Astrocyte of the cerebellum (primary cell): ENCODE measurements at regions not wholly inside any gene's neighbourhood (a gene's known extent, or its start where the extent isn't known, plus 50 kb on each side); places are given as distances from the start of the nearest gene placed in this dataset.

Experiments
- DNase-seq: peaks from one replicate; pipeline ENCODE4 v3.0.0-alpha.2; 2011; ENCODE audit warnings: low read depth
- H3K4me3 ChIP-seq: 2 replicates; pipeline ENCODE4 v1.5.1; 2011; ENCODE audit warnings: mild to moderate bottlenecking, low read depth, low read length, moderate library complexity
- in situ Hi-C: cut with HindIII; loops from 2 replicates; pipeline ENCODE4 v1.10.0; 2017; ENCODE audit warnings: low sequenced_read_pairs
- TF ChIP-seq, protein P1 (sequence below): IDR thresholded peaks from 2 replicates; pipeline ENCODE4 v1.5.1; 2012; ENCODE audit warnings: low read length, low read depth, moderate library complexity, mild to moderate bottlenecking; ENCODE audit errors: missing control alignments

DNA sequence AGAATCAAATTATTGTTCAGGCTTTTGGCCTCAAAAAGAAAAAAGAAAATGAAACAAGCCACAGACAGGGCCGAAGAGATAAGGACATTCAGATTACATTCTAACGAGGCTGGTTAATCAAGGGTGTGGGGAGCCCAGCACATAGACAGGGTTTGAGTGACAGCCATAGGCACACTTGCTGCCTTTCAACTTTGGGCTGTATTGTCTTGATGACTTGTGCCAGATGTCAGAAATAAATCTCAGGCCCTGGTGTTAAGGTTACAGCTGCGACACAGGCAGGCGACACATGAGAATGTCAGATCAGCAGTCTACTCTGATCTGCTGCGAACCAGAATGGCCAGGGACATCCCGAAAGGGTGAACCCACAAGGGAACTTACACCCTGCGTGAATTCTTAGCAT lies 231.2 kb upstream of the ARRDC4 start:
- TF ChIP-seq, protein P1, sequence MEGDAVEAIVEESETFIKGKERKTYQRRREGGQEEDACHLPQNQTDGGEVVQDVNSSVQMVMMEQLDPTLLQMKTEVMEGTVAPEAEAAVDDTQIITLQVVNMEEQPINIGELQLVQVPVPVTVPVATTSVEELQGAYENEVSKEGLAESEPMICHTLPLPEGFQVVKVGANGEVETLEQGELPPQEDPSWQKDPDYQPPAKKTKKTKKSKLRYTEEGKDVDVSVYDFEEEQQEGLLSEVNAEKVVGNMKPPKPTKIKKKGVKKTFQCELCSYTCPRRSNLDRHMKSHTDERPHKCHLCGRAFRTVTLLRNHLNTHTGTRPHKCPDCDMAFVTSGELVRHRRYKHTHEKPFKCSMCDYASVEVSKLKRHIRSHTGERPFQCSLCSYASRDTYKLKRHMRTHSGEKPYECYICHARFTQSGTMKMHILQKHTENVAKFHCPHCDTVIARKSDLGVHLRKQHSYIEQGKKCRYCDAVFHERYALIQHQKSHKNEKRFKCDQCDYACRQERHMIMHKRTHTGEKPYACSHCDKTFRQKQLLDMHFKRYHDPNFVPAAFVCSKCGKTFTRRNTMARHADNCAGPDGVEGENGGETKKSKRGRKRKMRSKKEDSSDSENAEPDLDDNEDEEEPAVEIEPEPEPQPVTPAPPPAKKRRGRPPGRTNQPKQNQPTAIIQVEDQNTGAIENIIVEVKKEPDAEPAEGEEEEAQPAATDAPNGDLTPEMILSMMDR: no peak
- no peak for DNase-seq
- in situ Hi-C loops: no loop called here
- H3K4me3 ChIP-seq: no peak overlapping the region

DNA sequence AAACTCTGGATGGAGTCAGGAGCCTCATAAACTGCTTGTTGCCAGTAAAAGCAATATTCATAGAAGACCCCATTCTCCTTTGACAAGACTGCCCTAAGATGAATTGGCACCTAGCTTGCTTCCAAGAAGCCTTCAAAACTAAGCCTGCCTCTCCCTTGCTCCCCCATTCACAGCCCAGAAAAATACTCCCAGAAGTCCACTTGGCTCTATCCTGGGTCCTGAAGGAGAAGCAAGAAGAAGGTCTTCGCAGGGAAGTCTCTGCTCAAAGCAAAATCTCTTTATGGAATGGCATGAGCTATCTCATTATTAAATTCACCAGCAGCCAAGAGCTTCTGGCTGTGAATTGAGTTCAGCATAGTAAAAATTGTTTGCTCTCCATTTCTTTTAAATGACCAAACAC lies 230.2 kb upstream of the ARRDC4 start:
- H3K4me3 ChIP-seq: no peak overlapping the region
- DNase-seq: no peak
- TF ChIP-seq, protein P1: no peak
- in situ Hi-C loops: no loop called here

DNA sequence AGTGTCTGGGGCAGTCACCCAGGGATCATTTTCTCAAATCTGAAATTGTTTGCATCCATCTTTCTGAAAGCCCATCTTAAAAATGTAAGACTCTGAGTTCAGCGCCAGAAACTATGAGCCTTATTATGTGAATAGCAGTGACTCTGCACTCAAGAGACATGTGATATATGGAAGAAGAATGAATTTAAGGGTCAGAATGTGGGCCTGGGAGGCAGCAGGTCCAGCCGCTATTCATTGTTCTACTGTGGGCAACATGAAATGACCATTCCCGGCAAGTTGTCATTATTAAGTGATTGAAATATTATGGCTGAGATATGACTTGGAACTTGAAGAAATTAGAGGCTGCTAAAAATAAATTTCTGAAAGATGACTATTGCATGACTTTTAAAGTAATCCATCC lies 228.6 kb upstream of the ARRDC4 start:
- in situ Hi-C loops: no loop called here
- TF ChIP-seq, protein P1: no peak
- no peak overlapping the region for H3K4me3 ChIP-seq
- DNase-seq: no peak

DNA sequence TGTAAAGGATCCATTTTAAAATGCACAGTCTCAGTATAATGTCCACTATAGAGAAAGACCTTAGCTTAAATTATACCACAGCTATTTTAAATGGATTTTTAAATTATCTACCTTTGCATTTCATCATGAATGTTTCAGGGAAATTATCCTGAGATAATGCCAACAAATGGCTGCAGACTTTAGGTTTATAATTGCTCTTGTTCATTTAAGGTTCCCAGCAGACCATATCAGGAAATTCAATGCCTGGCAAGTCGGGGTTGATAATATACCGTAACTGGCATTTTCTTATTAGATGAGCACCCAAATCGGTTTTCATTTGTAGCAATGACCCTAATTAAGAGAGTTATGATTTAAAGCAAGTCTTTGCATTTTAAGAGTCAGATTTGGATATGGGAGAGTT lies 227.1 kb upstream of the ARRDC4 start:
- TF ChIP-seq, protein P1: no peak
- H3K4me3 ChIP-seq: no peak overlapping the region
- DNase-seq: no peak
- in situ Hi-C loops: no loop called here

DNA sequence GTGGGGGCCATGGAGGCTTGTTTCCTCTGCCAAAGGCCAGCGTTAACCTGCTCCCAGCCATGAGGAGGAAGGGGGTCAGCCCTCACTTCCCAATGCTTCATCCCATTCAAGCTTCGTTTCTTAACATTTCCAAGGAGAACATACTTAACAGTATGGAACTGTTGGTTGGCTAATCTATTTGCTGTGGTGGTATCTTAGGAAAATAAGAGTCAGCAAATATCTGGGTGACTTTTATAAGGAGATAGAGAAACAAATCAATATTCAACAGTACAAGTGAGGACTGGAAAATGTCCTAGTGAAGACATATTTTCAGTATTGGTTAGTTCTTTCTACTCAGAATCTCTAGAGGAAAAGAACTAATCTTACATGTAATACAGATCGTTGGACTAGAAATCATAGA lies 223.8 kb upstream of the ARRDC4 start:
- in situ Hi-C loops: no loop called here
- TF ChIP-seq, protein P1: no peak
- no peak overlapping the region for H3K4me3 ChIP-seq
- DNase-seq: no peak

DNA sequence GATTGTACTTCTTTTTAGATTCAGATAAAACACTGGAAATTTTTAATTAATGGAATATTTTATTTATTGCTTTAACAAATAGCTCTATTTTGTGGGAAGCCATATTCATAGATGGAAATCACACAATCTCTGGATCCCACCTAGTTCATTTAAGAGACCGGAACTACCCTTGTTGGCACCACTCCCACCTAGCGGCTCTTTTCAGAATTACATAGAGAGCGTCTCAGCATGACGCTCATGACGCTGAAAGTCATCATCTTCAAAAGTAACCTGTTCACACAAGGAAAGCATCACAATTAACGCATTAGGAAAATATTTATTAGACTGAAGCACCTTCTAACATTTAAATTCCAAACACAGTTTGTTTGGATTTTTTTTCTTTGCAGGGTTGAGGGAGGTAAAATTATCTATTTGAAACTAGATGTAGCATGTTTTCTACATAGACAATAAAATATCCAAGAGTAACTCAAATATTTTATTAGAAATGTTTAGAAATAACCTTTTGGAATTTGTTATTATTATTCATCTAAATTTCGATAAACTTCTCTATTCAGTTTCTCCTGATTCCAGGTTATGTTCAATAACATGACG lies 214.9 kb upstream of the ARRDC4 start:
- TF ChIP-seq, protein P1: peak; percentile 41
- H3K4me3 ChIP-seq: no peak overlapping the region
- in situ Hi-C loops: no loop called here
- DNase-seq: no peak
